GM19372 (cell line): ENCODE measurements at regions not wholly inside any gene's neighbourhood (a gene's known extent, or its start where the extent isn't known, plus 50 kb on each side); places are given as distances from the start of the nearest gene placed in this dataset.
"Not testable (repeated sequence)": the region's sequence is repeated elsewhere in the genome, so short reads cannot be mapped to it uniquely, and the experiment has no call there.

ENCODE experiments used
- ATAC-seq: cut with Tn5 transposase; IDR thresholded peaks from one replicate; pipeline ENCODE4 v1.9.1; 2021; ENCODE audit warnings: mild to moderate bottlenecking, low read depth, moderate library complexity; ENCODE audit not compliant: unreplicated experiment

GRCh38 chr1:178606839-178607238, 93.9 kb downstream of the TEX35 start:
- ATAC-seq, result no peak

DNA sequence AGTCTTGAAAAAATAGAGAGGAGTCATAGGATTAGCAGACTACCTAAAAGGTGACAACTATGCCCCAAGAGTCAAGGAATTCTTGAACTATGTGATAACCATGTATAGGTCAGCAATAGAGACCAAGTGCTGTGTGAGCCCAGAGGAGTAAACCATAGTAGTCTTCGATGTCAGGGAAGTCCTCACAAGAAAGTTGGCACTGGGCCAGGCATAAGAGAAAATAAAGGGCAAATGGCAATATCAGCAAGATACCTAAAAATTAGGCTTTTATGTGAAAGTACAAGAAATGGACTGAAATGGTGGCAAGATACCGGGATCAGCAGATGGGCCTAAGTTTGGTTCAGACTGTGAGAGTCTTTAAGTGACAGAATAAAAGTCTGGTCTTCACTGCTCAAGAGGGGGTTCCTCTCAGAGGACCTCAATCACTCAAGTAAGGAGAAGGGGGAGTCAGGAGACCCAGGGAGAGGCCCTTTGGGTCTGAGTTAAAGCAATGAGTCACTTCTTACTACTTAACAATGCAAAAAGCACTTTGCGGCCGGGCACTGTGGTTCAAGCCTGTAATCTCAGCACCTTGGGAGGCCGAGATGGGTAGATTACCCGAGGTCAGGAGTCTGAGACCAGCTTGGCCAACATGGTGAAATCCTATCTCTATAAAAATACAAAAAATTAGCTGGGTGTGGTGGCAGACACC, 95.0 kb downstream of the TEX35 start:
- peak; percentile 36 for ATAC-seq

DNA sequence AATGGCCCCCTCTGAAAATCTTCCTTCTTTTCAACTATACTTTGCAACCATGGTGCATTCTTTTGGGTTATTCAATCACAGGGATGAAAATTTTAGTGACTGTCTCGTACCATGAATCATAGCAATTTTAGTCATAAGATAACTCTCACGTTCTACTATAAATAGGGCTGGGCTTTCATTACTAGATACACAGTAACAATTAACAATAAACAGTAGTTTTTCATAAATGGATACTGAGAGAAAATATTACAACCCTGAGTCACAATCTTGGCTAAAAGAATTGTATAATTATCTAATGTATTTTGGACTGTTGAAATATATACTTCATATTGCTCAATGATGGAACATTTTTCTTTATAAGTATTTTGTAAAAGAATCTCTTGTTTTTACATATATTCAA, 96.1 kb downstream of the TEX35 start:
- ATAC-seq, result no peak

- ATAC-seq, result not testable (repeated sequence)
Measured at GRCh38 chr1:178610690-178611410, 97.9 kb downstream of the TEX35 start.

DNA sequence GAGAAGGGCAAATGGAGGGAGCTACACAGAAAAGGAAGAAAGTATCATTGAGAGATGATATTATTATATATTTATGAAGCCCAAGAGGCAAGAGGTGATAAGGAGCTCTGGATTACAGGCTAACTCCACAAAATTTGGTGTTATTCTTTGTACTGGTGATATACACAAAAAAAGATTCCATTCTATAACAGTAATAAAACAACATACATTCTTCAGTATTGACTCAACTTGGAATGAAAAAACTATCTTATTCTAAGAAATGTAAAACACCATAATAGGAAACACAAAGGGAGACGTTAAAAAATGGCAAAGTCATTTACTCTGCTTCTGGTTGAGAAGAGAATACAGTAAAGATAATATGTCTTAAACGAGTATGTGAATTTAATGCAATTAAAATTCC, 99.4 kb downstream of the TEX35 start:
- no peak for ATAC-seq

DNA sequence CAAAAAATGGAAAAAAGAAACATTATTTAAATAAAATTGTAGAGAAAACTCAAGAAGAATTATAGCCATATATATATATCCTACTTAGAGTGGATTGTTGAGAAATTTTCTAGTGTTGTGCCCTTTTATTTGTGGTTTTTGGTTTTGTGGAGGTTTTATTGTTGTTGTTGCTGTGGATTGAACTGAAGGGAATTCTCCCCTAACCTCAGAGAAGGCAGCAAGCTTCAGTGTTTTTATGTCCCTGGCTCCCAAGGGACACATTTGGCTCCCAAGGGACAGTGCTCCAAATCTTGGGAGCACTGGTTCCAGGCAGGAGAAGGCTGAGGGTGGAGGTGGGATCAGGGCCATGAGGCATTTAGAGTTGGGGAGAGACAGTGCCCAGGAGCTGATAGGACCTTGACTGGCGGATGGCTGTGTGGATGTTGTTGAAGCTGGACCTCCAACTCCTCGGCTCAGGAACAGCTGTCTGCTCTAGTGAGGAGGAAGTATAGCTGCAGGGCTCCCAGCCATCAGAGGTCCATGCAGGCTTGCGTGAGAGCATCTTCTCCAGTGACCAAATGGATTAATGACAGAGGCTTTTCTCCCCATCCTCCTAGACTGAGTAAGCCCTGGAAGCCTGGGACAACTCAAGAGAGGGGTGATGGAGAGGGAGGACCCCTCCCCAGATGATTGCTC, 100.5 kb downstream of the TEX35 start:
- no peak for ATAC-seq

- ATAC-seq, result no peak
Measured at GRCh38 chr1:178614286-178614685, 101.4 kb downstream of the TEX35 start.

DNA sequence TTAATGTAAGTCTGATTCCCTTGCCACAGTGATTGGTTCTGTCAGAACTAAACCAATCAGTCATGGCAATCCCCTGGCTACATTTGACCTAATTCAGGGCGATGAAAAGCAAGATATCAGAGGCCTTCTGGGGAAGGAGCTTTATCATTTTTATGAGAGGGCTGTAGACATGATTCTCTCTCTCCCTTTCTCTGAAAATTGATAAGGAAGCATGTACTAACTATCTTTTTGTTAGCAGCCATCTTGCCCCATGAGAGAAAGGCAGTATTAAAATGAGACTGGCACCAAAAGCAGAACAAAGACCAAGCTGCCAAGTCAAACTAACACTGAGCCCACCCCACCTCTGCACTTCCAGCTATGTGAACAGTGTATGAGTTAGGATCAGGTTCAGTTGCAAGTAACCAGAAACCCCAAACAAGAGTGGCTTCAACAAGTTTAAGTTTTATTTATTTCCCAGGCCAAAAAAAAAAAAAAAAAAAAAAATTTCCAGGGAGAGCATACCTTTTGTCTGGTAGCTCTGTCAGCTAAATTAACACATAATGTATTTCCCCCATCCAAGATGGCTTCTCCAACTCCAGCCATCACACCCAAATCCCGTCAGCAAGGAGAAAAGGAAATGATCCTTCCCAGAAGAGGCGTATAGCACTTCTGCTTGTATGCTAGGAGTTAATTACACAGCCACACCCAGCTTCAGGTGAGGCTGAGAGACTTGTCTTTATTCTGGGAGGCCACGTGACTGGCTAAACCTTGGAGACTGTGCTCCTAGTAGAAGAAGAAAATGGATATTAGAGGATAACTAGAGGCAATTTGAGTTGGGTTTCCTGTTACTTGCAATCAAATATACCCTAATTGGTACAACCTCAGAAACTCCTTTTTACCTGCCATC, 105.8 kb upstream of the RALGPS2 start:
- no peak for ATAC-seq

DNA sequence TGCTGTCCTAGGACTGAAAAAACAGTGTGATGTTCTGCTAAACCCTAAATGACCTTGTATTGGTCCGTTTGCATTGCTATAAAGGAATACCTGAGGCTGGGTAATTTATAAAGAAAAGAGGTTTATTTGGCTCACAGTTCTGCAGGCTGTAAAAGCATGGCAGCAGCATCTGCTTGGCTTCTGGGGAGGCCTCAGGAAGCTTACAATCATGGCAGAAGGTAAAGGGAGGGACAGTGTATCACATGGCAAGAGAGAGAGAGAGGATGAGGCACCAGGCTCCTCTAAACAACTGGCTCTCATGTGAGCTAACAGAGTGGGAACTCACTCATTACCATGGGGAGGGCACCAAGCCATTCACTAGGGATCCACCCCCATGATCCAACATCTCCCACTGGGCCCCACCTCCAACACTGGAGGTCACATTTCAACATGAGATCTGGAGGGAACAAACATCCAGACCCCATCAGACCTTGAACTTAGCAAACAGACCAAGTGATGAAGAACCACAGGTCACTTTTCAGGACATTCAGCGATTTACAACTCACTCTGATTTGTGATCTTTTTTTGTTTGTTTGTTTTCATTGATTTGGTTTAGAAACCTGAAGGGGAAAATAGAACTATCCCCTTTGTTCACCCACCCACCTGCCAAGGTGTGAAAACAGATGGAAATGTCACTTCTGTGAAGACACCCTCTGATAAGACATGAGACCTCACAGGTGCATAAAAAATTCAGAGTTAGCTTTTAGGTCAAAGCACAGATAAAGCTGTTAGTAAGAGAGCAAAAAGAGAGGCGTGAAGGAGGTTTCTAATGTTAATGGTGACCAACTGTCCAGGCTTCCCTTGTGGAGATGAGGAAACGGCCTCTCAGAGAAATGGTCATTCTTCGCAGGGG, 104.2 kb upstream of the RALGPS2 start:
- no peak for ATAC-seq

DNA sequence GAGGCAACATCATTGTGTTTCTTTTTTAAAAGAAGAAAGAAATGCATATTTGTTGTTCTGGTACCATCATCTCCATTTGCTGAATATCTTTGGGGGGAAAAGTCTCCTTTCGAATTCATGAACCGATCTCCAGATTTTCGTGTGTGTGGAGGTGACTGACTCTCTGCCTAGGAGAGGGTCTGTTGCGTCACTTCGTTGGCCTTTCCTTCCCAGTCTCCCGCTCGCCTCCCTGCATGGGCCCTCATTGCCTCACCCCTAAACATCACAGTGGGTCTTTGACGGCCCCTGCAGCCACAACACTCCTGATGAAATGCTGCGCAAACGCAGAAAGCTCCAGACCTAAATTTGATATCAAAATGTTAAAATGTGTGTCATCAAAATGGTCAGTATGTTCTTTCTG, 103.2 kb upstream of the RALGPS2 start:
- no peak for ATAC-seq

- ATAC-seq, result no peak
Measured at GRCh38 chr1:178625695-178626094, 99.3 kb upstream of the RALGPS2 start.

DNA sequence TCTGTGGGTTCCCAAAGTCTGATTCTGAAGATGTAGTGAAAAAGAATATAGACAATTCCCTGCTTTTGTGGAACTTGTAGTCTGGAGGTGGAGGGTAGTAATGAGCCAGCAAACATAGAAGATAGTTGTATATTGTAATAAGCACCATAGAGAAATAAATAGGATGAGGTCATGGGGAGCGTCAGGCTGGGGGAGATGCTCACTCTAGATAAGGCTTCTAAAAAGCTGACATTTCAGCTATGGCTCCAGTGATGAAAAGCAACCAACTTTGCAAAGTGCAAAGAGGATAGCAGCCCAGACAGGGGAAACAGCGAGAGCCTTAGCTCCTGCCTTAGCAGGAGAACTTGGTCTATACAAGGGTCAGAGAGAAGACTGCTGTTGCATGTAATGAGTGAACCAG, 98.0 kb upstream of the RALGPS2 start:
- ATAC-seq, result no peak

GRCh38 chr1:178628637-178629251, 96.3 kb upstream of the RALGPS2 start:
- no peak for ATAC-seq

- no peak for ATAC-seq
Measured at GRCh38 chr1:178629252-178630154, 95.5 kb upstream of the RALGPS2 start.

- no peak for ATAC-seq
Measured at GRCh38 chr1:178630417-178630816, 94.6 kb upstream of the RALGPS2 start.

- ATAC-seq, result no peak
Measured at GRCh38 chr1:178632653-178633052, 92.4 kb upstream of the RALGPS2 start.

DNA sequence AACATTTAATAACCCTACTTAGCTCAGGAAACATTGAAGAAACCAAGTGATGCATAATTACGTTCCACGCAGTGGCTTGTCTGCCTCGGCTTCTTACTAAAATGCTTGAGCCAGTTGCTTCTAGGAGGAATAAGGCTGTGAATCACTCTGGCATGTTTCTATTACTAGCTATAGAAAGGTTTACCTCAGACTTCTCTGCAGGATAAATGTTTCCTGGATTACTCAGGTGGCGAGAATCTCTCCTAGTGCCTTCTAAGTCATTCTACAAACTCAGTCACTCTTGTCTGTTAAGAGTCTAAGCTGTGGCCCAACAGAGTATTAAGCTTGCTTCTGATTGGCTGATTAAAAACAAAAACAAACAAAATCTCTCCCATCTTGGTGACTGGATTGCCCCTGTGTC, 92.0 kb upstream of the RALGPS2 start:
- no peak for ATAC-seq

- no peak for ATAC-seq
Measured at GRCh38 chr1:178634445-178634844, 90.6 kb upstream of the RALGPS2 start.
